Heart left ventricle (tissue), 13 donors: ENCODE measurements at regions not wholly inside any gene's neighbourhood (a gene's known extent, or its start where the extent isn't known, plus 50 kb on each side); places are given as distances from the start of the nearest gene placed in this dataset.
"Not testable (repeated sequence)": the region's sequence is repeated elsewhere in the genome, so short reads cannot be mapped to it uniquely, and the experiment has no call there.

ENCODE experiments used
- POLR2A ChIP-seq, 2 donors: fragments of 450-650 bp; IDR thresholded peaks; one replicate each; pipeline ENCODE4 v1.6.1; 2017; ENCODE audit warnings: antibody characterized with exemption in 2 of 2, mild to moderate bottlenecking in 2 of 2, moderate library complexity in 2 of 2
- TF ChIP-seq, protein P1 (sequence below), 12 donors: fragments of 200-600 bp; sonication (generic) in 4 of 12; IDR thresholded peaks; one replicate each; pipeline versions ENCODE4 v1.5.0 to v1.8.0; 2018 to 2022; ENCODE audit warnings: antibody characterized with exemption in 12 of 12, mild to moderate bottlenecking in 5 of 12
- donor health status: ischemic (EF 13 %, LVEDD 7.1; RV severe dilation, severe dysfunction).
- donor health status: DM: no; HTN: yes; CAD: no.
- donor health status: DM: no; HTN: no; CAD: no.
- donor health status: ischemic (EF 25% LVEDD 6.9; RV normal size, moderate dysfunction).
- donor health status: ischemic (EF 25% LVEDD 5.7; RV mildly dilated, moderate dysfunction).
- donor health status: ischemic (EF 35%, LVEDD 5.7; RV mildly dilated, moderate dysfunction).
- donor health status: nonischemic (EF 11% LVEDD 7.7; RV severe dilation, severe dysfunction).
- donor health status: DM: yes; HTN: yes; CAD: no.
- donor health status: PGD.
- donor health status: ischemic (EF 29% LVEDD 5.4; RV normal size, mild dysfunction).
- donor health status: nonischemic (EF 23%, LVEDD 6.1; RV moderate dilation, normal function).

DNA sequence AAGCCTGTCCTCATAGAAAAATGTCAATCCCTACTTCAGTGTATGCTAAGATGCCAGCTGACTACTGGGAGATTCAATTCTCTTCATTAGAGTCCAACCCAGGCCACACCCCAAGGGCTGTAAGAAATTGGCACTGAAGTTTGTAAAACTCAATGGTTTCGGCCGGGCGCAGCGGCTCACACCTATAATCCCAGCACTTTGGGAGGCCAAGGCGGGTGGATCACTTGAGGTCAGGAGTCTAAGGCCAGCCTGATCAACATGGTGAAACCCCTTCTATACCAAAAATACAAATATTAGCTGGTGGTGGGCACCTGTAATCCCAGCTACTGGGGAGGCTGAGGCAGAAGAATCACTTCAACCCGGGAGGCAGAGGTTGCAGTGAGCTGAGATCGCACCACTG is 169.2 kb downstream of the OR4M2 start:
- TF ChIP-seq, protein P1, sequence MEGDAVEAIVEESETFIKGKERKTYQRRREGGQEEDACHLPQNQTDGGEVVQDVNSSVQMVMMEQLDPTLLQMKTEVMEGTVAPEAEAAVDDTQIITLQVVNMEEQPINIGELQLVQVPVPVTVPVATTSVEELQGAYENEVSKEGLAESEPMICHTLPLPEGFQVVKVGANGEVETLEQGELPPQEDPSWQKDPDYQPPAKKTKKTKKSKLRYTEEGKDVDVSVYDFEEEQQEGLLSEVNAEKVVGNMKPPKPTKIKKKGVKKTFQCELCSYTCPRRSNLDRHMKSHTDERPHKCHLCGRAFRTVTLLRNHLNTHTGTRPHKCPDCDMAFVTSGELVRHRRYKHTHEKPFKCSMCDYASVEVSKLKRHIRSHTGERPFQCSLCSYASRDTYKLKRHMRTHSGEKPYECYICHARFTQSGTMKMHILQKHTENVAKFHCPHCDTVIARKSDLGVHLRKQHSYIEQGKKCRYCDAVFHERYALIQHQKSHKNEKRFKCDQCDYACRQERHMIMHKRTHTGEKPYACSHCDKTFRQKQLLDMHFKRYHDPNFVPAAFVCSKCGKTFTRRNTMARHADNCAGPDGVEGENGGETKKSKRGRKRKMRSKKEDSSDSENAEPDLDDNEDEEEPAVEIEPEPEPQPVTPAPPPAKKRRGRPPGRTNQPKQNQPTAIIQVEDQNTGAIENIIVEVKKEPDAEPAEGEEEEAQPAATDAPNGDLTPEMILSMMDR (IDR thresholded peaks at IDR 0.05), result not testable (repeated sequence)
- TF ChIP-seq POLR2A (IDR thresholded peaks at IDR 0.05), result not testable (repeated sequence)
